Activated T-cell treated with anti-CD3 and anti-CD28 coated beads, Interleukin-2, amount 50 U/mL, for 72 hours (primary cell): ENCODE measurements at regions not wholly inside any gene's neighbourhood (a gene's known extent, or its start where the extent isn't known, plus 50 kb on each side); places are given as distances from the start of the nearest gene placed in this dataset.
"Not testable (repeated sequence)": the region's sequence is repeated elsewhere in the genome, so short reads cannot be mapped to it uniquely, and the experiment has no call there.

Source experiments
- ATAC-seq, 2 donors: fragments of 150-1000 bp; cut with Tn5 transposase; replicated peaks in 1 of 2; 2 replicates each; pipeline ENCODE4 v1.10.0; 2021; ENCODE audit warnings: moderate library complexity in 2 of 2, mild to moderate bottlenecking in 1 of 2
- DNase-seq, 2 donors: peaks; one replicate each; pipeline ENCODE4 v3.0.0; 2021 to 2022; ENCODE audit warnings: mixed read lengths in 1 of 2
- H3K27ac Mint-ChIP-seq: one replicate; pipeline ENCODE4 v1.8.0; 2022; ENCODE audit warnings: mild to moderate bottlenecking, moderate library complexity, mixed read lengths
- H3K27me3 Mint-ChIP-seq: one replicate; pipeline ENCODE4 v1.8.0; 2022; ENCODE audit warnings: low read depth, mixed read lengths
- H3K36me3 Mint-ChIP-seq, 2 donors: one replicate each; pipeline ENCODE4 v1.8.0; 2022; ENCODE audit warnings: mixed read lengths in 2 of 2, mild to moderate bottlenecking in 1 of 2; ENCODE audit not compliant: insufficient read depth in 2 of 2
- H3K4me1 Mint-ChIP-seq: one replicate; pipeline ENCODE4 v1.8.0; 2022; ENCODE audit warnings: low read depth, mixed read lengths
- H3K4me3 Mint-ChIP-seq, 2 donors: one replicate each; pipeline ENCODE4 v1.8.0; 2022; ENCODE audit warnings: mild to moderate bottlenecking in 2 of 2, mixed read lengths in 2 of 2, moderate library complexity in 2 of 2
- H3K9me3 Mint-ChIP-seq, 2 donors: one replicate each; pipeline ENCODE4 v1.8.0; 2022; ENCODE audit warnings: mixed read lengths in 2 of 2

DNA sequence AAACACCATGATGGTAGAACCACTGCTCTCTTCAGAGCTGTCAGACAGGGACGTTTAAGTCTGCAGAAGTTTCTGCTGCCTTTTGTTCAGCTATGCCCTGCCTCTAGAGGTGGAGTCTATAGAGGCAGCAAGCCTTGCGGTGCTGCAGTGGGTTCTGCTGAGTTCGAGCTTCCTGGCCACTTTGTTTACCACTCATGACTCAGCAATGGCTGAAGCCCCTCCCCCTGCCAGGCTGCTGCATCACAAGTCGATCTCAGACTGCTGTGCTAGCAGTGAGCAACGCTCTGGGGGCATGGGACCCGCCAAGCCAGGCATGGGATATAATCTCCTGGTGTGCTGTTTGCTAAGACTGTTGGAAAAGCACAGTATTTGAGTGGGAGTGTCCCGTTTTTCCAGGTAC lies 229.5 kb upstream of the WDFY3 start:
- not testable (repeated sequence) for H3K27ac Mint-ChIP-seq, H3K4me3 Mint-ChIP-seq, H3K4me1 Mint-ChIP-seq, H3K36me3 Mint-ChIP-seq, DNase-seq, ATAC-seq, H3K27me3 Mint-ChIP-seq
- H3K9me3 Mint-ChIP-seq = peaks cover 15% of the 10 kb centered on the region in 2 donors

DNA sequence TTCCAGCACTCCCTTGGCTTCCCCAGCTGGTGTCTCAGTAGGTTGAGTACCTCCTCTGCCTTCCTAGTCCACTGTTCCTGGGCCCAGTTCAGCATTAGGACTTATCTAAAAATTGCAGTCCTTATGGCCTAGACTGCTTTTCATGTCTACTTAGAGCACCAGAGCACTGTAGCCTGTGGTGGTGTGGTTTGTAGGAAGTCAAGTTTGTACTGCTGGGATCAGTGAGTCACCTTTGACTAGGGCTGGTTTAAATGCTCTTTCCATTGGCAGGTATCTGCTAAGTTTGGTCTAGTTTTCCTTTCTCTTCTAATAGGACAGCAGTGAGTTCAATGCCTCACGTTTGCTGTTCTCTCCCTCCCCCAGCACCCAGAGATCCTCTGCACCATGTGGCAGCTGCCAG lies 233.6 kb upstream of the WDFY3 start:
- H3K27ac Mint-ChIP-seq = no peak overlapping the region
- no peak for DNase-seq
- no peaks in the 10 kb centered on the region for H3K27me3 Mint-ChIP-seq
- H3K36me3 Mint-ChIP-seq = peaks cover 2 to 4% of the 10 kb centered on the region in 2 donors
- no peaks in the 10 kb centered on the region for H3K4me1 Mint-ChIP-seq
- ATAC-seq = no peak
- H3K4me3 Mint-ChIP-seq = no peak overlapping the region
- H3K9me3 Mint-ChIP-seq = peaks cover 14 to 18% of the 10 kb centered on the region in 2 donors

DNA sequence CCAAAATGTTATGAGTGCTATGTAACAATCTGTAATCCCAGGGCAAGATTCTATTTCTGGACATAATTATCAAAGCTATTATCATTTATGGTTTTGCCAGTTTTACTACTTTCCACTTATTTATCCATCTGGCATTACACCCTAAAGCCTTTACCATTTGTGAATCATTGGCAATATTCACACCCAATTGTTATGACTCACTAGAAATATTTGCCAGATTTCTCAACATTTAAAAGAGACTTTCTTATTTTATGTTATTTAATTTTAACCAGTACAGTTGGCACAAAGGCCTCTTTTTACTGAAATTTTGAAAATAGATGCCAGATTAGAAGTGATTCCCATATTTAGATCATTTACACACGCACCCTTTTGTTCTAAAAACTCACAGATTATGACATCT lies 242.7 kb upstream of the WDFY3 start:
- H3K4me1 Mint-ChIP-seq = no peaks in the 10 kb centered on the region
- DNase-seq (no peak), ATAC-seq (no peak)
- H3K36me3 Mint-ChIP-seq = peaks cover 0 to 2% of the 10 kb centered on the region in 2 donors
- H3K27ac Mint-ChIP-seq = no peak overlapping the region
- H3K9me3 Mint-ChIP-seq = peaks cover 10% of the 10 kb centered on the region in 2 donors
- H3K27me3 Mint-ChIP-seq = no peaks in the 10 kb centered on the region
- H3K4me3 Mint-ChIP-seq = no peak overlapping the region

DNA sequence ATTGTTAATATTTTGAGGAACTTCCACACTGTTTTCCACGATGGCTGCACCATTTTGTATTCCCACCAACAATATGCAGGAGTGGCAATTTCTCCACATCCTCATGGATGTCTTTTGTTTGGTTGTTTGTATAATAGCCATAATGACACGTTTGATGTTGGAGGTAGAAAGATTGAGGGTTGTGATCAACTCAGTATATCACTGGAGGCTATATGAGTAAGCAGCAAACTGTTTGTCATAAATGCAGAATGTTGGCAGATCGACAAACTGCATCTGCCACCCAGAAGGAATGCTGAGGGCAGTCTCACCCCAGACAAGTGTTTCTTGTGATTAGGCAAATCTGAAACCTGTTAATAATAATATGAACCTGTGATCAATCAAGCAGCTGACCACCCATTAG lies 243.9 kb upstream of the WDFY3 start:
- Mint-ChIP-seq H3K4me1 (no peaks in the 10 kb centered on the region), H3K4me3 (no peak overlapping the region), H3K36me3 (no peaks in the 10 kb centered on the region), H3K27me3 (no peaks in the 10 kb centered on the region), H3K9me3 (peaks cover 7 to 9% of the 10 kb centered on the region in 2 donors), H3K27ac (no peak overlapping the region)
- DNase-seq = no peak
- ATAC-seq = no peak

DNA sequence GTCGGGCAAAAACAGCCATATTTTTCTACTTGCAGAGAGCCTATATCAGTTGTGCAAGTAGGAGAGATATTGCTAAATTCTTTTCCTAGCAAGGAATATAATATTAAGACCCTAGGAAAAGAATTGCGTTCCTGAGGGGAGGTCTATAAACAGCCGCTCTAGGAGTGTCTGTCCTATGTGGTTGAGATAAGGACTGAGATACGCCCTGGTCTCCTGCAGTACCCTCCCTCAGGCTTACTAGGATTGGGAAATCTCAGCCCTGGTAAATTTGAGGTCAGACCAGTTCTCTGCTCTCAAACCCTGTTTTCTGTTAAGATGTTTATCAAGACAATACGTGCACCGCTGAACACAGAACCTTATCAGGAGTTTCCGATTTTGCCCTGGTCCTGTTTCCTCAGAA lies 250.1 kb upstream of the WDFY3 start:
- not testable (repeated sequence) for H3K27ac Mint-ChIP-seq, H3K36me3 Mint-ChIP-seq, H3K4me1 Mint-ChIP-seq, DNase-seq, H3K27me3 Mint-ChIP-seq, ATAC-seq, H3K4me3 Mint-ChIP-seq
- H3K9me3 Mint-ChIP-seq = peaks cover 11 to 17% of the 10 kb centered on the region in 2 donors

DNA sequence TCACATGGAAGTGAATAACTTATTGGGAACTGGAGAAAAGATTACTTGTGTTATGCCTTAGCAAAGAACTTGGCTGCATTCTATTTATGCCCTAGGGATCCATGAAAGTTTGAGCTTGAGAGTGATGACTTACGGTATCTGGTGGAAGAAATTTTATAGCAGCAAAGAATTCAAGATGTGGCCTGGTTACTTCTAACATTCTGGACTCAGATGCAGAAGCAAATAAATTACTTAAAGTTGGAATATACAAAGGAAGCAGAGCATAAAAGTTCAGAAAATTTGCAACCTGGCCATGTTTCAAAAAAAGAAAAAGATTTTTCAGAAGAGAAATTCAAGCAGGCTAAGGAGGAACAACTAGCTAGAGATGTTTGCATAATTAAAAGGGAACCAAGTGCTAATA lies 252.3 kb upstream of the WDFY3 start:
- Mint-ChIP-seq H3K36me3 (no peaks in the 10 kb centered on the region), H3K4me1 (no peaks in the 10 kb centered on the region), H3K9me3 (peaks cover 14 to 16% of the 10 kb centered on the region in 2 donors), H3K4me3 (no peak overlapping the region), H3K27me3 (no peaks in the 10 kb centered on the region), H3K27ac (no peak overlapping the region)
- ATAC-seq (no peak), DNase-seq (no peak)

DNA sequence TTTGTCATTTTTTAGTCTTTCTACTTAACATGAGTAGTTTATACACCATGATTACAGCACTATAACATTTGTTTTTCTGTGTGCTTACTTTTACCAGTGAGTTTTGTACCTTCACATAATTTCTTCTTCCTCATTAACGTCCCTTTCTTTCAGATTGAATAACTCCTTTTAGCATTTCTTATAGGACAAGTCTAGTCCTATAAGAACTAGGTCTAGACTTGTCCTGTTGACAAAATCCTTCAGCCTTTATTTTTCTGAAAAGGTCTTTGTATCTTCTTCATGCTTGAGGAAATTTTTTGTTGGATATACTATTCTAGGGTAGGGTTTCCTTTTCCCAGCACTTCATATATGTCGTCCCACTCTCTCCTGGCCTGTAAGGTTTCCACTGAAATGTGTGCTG lies 253.3 kb upstream of the ARHGAP24 start:
- no peak for DNase-seq
- no peak overlapping the region for H3K27ac Mint-ChIP-seq
- no peaks in the 10 kb centered on the region for H3K4me1 Mint-ChIP-seq
- H3K27me3 Mint-ChIP-seq = no peaks in the 10 kb centered on the region
- no peaks in the 10 kb centered on the region for H3K36me3 Mint-ChIP-seq
- H3K9me3 Mint-ChIP-seq = peaks cover 11 to 13% of the 10 kb centered on the region in 2 donors
- no peak for ATAC-seq
- H3K4me3 Mint-ChIP-seq = no peak overlapping the region

DNA sequence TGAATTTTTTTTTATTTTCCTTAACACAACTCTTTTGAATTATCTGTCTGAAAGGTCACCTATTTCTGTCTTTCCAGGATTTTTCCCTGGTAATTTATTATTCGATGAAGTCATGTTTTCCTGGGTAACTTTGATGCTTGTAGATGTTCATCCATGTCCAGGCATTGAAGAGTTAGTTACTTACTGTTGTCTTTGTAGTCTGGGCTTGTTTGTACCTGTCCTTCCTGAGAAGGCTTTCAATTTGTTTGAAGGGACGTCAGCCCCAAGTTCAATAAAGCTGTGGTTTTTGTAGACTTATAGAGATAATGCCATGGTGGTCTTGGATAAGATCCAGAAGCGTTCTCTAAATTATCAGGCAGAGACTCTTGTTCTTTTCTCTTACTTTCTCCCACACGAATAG lies 252.4 kb upstream of the ARHGAP24 start:
- ATAC-seq (no peak), DNase-seq (no peak)
- Mint-ChIP-seq H3K36me3 (no peaks in the 10 kb centered on the region), H3K4me3 (no peak overlapping the region), H3K4me1 (no peaks in the 10 kb centered on the region), H3K9me3 (peaks cover 11% of the 10 kb centered on the region in 2 donors), H3K27me3 (no peaks in the 10 kb centered on the region), H3K27ac (no peak overlapping the region)

DNA sequence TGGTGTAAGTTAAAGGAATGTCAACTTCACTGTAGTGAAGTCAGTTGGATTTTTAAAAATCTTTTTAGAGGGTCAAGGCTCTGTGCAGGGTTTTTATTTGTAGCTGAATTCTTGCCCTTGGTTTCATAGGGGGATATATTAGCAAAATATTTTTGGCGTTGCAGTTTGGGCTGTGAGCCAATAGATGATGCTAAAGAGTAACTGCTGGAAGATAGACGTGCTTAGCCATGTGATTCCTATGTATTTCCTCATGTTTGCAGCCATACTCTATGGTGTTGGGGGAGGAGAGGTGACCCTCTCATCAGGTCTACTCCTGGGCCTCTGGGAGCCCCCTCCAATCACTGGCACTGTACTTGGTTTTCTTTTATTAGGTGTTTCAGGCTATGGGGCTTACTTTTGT lies 246.7 kb upstream of the ARHGAP24 start:
- H3K27ac Mint-ChIP-seq = no peak overlapping the region
- ATAC-seq (no peak), DNase-seq (no peak)
- no peaks in the 10 kb centered on the region for H3K36me3 Mint-ChIP-seq
- H3K4me3 Mint-ChIP-seq = no peak overlapping the region
- H3K27me3 Mint-ChIP-seq = no peaks in the 10 kb centered on the region
- no peaks in the 10 kb centered on the region for H3K4me1 Mint-ChIP-seq
- H3K9me3 Mint-ChIP-seq = peaks cover 2 to 3% of the 10 kb centered on the region in 2 donors

DNA sequence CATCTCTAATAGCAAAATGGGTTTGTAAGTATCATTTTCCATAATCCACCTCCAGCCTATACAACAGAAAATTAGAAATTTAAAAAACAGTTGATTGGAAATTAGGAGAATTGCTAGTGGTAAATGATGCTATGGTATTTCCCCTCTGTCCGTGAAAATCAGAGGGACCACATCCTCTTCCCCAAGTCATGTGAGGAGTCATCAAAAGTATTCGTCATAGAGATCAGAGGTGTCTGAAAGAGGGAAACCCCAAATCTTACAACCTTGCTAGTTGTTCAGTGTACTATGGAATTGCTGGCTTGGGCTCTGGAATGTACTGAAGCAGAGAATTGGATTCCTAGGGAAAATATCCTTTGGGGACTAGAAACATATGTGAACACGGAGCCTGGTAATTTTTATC lies 241.4 kb upstream of the ARHGAP24 start:
- H3K27ac Mint-ChIP-seq = no peak overlapping the region
- no peak overlapping the region for H3K4me3 Mint-ChIP-seq
- H3K4me1 Mint-ChIP-seq = no peaks in the 10 kb centered on the region
- ATAC-seq = no peak
- no peaks in the 10 kb centered on the region for H3K36me3 Mint-ChIP-seq
- no peak for DNase-seq
- H3K27me3 Mint-ChIP-seq = no peaks in the 10 kb centered on the region
- H3K9me3 Mint-ChIP-seq = peaks cover 0 to 2% of the 10 kb centered on the region in 2 donors

DNA sequence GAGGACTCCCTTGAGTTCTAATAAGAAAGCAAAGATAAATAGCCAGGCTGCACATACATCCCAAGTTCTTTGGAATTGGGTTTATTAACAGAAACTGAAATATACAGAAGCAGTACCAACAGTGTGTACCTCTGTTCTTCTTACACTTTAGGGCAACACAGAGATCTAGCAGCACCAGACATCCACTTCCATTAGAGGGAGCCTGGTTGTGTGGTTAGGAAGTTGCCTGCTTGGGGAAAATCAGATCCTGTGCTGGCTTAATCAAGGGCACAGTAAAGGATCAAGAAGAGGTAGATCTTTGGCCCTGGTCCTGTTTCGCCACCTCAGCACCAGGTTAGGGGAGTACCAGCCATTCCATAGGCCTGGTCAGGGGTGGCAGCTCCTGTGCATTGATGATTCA lies 231.1 kb upstream of the ARHGAP24 start:
- Mint-ChIP-seq H3K36me3 (peaks cover 0 to 1% of the 10 kb centered on the region in 2 donors), H3K27me3 (no peaks in the 10 kb centered on the region), H3K4me3 (no peak overlapping the region), H3K9me3 (peaks cover 19 to 22% of the 10 kb centered on the region in 2 donors), H3K4me1 (no peaks in the 10 kb centered on the region), H3K27ac (no peak overlapping the region)
- DNase-seq (no peak), ATAC-seq (no peak)

DNA sequence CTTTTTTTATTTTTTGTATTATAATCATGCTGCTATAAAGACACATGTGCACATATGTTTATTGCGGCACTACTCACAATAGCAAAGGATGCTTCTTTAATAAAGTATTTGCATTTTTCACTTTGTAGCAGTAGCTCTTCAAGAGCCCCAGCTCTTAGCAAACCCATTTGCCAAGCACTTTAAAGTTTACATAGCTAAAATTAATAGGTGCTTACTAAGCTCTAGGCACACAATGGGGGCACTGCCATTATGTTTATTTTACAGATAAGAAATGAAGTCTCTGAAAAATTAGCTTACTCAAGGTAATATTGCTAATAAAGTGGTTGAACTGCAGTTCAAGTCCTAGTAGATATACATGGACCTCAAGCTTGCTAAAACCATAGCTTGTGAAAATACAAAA lies 230.3 kb upstream of the ARHGAP24 start:
- no peaks in the 10 kb centered on the region for H3K4me1 Mint-ChIP-seq
- H3K9me3 Mint-ChIP-seq = peaks cover 19 to 20% of the 10 kb centered on the region in 2 donors
- DNase-seq (no peak), ATAC-seq (no peak)
- no peak overlapping the region for H3K27ac Mint-ChIP-seq
- no peaks in the 10 kb centered on the region for H3K27me3 Mint-ChIP-seq
- H3K4me3 Mint-ChIP-seq = no peak overlapping the region
- H3K36me3 Mint-ChIP-seq = peaks cover 0 to 1% of the 10 kb centered on the region in 2 donors

DNA sequence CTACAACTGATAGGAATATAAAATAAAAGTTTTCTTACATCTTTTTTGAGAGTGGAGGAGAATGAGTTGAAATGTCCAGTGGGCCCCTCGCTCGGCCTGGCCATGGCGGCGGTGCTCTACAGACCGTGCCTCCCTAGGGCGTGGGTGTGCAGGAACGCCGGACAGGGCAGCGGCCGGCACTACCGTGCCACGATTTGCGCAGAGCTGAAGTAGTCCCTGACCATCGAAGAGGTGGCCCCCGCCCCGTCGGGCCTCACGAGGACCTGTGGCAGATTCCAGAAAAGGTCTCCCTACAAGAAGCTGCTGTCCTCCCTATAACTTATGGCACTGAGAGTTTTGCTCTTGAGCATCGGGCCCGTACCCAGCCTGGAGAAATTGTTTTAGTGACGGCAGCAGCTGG lies 228.9 kb upstream of the ARHGAP24 start:
- no peak for DNase-seq
- Mint-ChIP-seq H3K4me1 (no peaks in the 10 kb centered on the region), H3K4me3 (no peak overlapping the region), H3K9me3 (peaks cover 21 to 22% of the 10 kb centered on the region in 2 donors), H3K27me3 (no peaks in the 10 kb centered on the region), H3K36me3 (peaks cover 0 to 1% of the 10 kb centered on the region in 2 donors), H3K27ac (no peak overlapping the region)
- no peak for ATAC-seq

DNA sequence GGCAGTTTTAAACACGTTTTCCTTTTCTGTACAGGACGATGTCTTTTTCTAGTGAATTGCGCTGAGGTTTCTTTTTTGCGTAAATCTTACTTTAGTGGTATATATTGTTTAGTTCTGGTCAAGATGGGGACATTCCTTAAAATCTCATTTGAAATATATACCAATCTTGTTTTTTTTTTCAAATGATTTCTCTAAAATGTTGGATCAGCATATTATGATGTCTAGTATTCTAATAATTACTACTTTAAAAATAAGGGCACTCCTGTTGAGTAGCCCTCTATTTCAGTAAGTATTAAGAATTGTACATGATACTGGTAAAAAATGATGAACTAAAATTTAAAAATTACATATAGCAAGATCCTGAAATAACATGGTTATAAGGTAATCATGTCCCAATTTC lies 224.1 kb upstream of the ARHGAP24 start:
- ATAC-seq (no peak), DNase-seq (no peak)
- no peaks in the 10 kb centered on the region for H3K4me1 Mint-ChIP-seq
- no peak overlapping the region for H3K27ac Mint-ChIP-seq
- no peak overlapping the region for H3K4me3 Mint-ChIP-seq
- H3K9me3 Mint-ChIP-seq = peaks cover 19 to 25% of the 10 kb centered on the region in 2 donors
- H3K27me3 Mint-ChIP-seq = no peaks in the 10 kb centered on the region
- H3K36me3 Mint-ChIP-seq = peaks cover 4% of the 10 kb centered on the region in 2 donors
